OCI-LY7 (cell line): ENCODE measurements at regions not wholly inside any gene's neighbourhood (a gene's known extent, or its start where the extent isn't known, plus 50 kb on each side); places are given as distances from the start of the nearest gene placed in this dataset.

Experiments used
- BruUV-seq: library from RNA; stranded (reverse); fragments of 400-500 nt; replicated peaks from 2 replicates; lab custom pipeline; 2021; lab: Mats Ljungman, UMichigan
- CTCF ChIA-PET: fragments of 300-600 bp; sonication (Branson Sonifier 250); formaldehyde crosslinking; loops from one replicate; lab custom pipeline; 2022; ENCODE audit warnings: antibody characterized with exemption; ENCODE audit not compliant: unreplicated experiment; lab: Charles Lee
- POLR2A ChIA-PET: fragments of 300-600 bp; sonication (Branson Sonifier 250); formaldehyde crosslinking; loops from one replicate; lab custom pipeline; 2022; ENCODE audit warnings: antibody characterized with exemption; lab: Charles Lee
- DNase-seq: peaks from one replicate; pipeline ENCODE4 v3.0.0-alpha.2; 2015; ENCODE audit warnings: low spot score
- H2AFZ ChIP-seq: fragments of 200-600 bp; sonication (generic), shearing (Covaris generic); 2 replicates; pipeline ENCODE4 v1.6.1; 2014; ENCODE audit warnings: mild to moderate bottlenecking, antibody characterized with exemption, low read length, moderate library complexity
- H3K27ac ChIP-seq: fragments of 200-600 bp; sonication (generic); 2 replicates; pipeline ENCODE4 v1.5.1; 2014; ENCODE audit warnings: mixed run types, low read depth, mild to moderate bottlenecking, moderate library complexity, low read length, inconsistent platforms; ENCODE audit not compliant: poor library complexity, severe bottlenecking
- H3K36me3 ChIP-seq: fragments of 200-600 bp; sonication (generic); 2 replicates; pipeline ENCODE4 v1.6.1; 2014; ENCODE audit warnings: mild to moderate bottlenecking, antibody characterized with exemption, low read length, moderate library complexity, mixed read lengths; ENCODE audit not compliant: insufficient read depth
- H3K4me1 ChIP-seq: fragments of 200-600 bp; sonication (generic); 2 replicates; pipeline ENCODE4 v1.5.1; 2014; ENCODE audit warnings: mild to moderate bottlenecking, low read length; ENCODE audit not compliant: insufficient read depth, poor library complexity, severe bottlenecking
- H3K4me2 ChIP-seq: fragments of 200-600 bp; sonication (generic); 2 replicates; pipeline ENCODE4 v1.6.1; 2014; ENCODE audit warnings: mild to moderate bottlenecking, low read length
- H3K4me3 ChIP-seq: fragments of 200-600 bp; sonication (generic); 2 replicates; pipeline ENCODE4 v1.5.1; 2014; ENCODE audit warnings: mild to moderate bottlenecking, low read depth, low read length; ENCODE audit not compliant: poor library complexity, severe bottlenecking
- H3K79me2 ChIP-seq: fragments of 200-600 bp; sonication (generic); 2 replicates; pipeline ENCODE4 v1.6.1; 2016; ENCODE audit warnings: low read depth, mild to moderate bottlenecking, low read length, moderate library complexity, mixed read lengths; ENCODE audit not compliant: insufficient read depth
- H3K9me2 ChIP-seq: fragments of 200-600 bp; sonication (generic); 2 replicates; pipeline ENCODE4 v1.6.1; 2016; ENCODE audit warnings: mild to moderate bottlenecking, low read length, mixed read lengths; ENCODE audit not compliant: insufficient read depth
- H3K9me3 ChIP-seq: fragments of 200-600 bp; sonication (generic); 2 replicates; pipeline ENCODE4 v1.6.1; 2014; ENCODE audit warnings: mild to moderate bottlenecking, mixed run types, low read length, mixed read lengths
- H4K20me1 ChIP-seq: fragments of 200-600 bp; sonication (generic); 2 replicates; pipeline ENCODE4 v1.6.1; 2014; ENCODE audit warnings: mild to moderate bottlenecking, antibody characterized with exemption, low read length, moderate library complexity, mixed read lengths; ENCODE audit not compliant: insufficient read depth
- CTCF ChIP-seq: fragments of 200-600 bp; sonication (generic); conservative IDR thresholded peaks from 2 replicates; pipeline ENCODE4 v1.5.1; 2014; ENCODE audit warnings: mild to moderate bottlenecking, antibody characterized with exemption, low read length, moderate library complexity, mixed read lengths
- EZH2phosphoT487 ChIP-seq: fragments of 200-600 bp; sonication (generic); IDR thresholded peaks from 2 replicates; pipeline ENCODE4 v1.6.1; 2018; ENCODE audit warnings: low read depth, borderline replicate concordance, mild to moderate bottlenecking, mixed run types, antibody characterized with exemption, low read length, moderate library complexity, mixed read lengths
- intact Hi-C: fragments of 100-400 bp; cut with micrococcal nuclease; formaldehyde crosslinking; loops from one replicate; pipeline ENCODE4 v1.10.0; 2022; ENCODE audit not compliant: unreplicated experiment

- ChIA-PET CTCF (no interaction called here), POLR2A (interaction anchor here (0.6 to 1.1 kb wide), 3 partner anchors 12 to 272 kb away, joined by 3 to 4 read pairs (median 3); no protein-coding TSS in a partner anchor)
- Histone ChIP-seq H4K20me1 (no peaks in the 10 kb centered on the region), H3K4me1 (no peaks in the 10 kb centered on the region), H3K4me2 (no peak overlapping the region), H2AFZ (no peak overlapping the region), H3K79me2 (no peaks in the 10 kb centered on the region), H3K36me3 (no peaks in the 10 kb centered on the region), H3K4me3 (no peak overlapping the region), H3K9me3 (no peaks in the 10 kb centered on the region), H3K27ac (no peak overlapping the region), H3K9me2 (no peaks in the 10 kb centered on the region)
- TF ChIP-seq EZH2phosphoT487 (no peak), CTCF (no peak)
- DNase-seq = no peak
- BruUV-seq = no TSS peak
- intact Hi-C loops = no loop called here
Observed at GRCh38 chr3:115498898-115499297, 124.4 kb upstream of the GAP43 start.

DNA sequence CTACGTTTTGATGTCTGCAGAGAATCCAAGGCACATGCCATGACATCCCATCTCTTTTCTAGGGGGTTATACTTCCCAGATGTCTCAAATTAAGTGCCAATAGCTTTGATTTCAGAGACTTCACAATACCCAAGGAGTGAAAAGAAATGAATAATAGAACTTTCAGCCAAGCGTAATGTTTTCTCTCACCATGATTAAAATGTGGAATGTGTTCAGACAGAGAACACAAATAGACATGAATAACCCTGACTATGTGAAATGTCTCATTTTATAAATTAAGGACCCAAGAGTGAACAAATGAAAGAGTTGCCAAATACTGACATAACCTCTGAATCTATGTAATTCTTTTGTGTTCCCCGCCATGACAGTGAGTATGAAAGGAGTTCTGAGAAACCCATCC, 123.6 kb upstream of the GAP43 start:
- no peaks in the 10 kb centered on the region for H3K9me2 ChIP-seq
- no peaks in the 10 kb centered on the region for H3K79me2 ChIP-seq
- BruUV-seq = no TSS peak
- POLR2A ChIA-PET = no interaction called here
- H3K27ac ChIP-seq = no peak overlapping the region
- no peaks in the 10 kb centered on the region for H3K36me3 ChIP-seq
- no peak overlapping the region for H2AFZ ChIP-seq
- DNase-seq = no peak
- CTCF ChIA-PET = no interaction called here
- no peaks in the 10 kb centered on the region for H3K4me1 ChIP-seq
- H3K4me3 ChIP-seq = no peak overlapping the region
- intact Hi-C loops = no loop called here
- no peak for TF ChIP-seq CTCF
- no peaks in the 10 kb centered on the region for H4K20me1 ChIP-seq
- H3K9me3 ChIP-seq = no peaks in the 10 kb centered on the region
- H3K4me2 ChIP-seq = no peak overlapping the region

DNA sequence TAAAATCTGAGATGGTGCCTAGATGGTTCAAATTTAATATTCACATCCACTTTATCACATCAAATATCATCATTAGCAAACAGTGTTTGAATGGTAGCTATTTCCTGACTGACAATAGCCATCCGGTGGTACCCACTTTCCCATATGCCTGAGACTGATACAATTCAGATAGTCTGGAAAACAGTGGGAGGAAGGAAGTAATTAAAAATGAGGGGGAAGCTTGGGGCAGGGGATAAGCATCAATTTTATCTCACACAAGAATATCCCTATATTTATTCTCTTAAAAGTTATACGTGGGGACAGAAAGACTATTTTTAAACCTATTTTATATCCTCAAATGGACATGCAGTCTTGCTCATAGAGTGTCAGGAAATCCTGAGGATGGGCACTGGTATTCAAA, 122.5 kb upstream of the GAP43 start:
- ChIA-PET POLR2A (interaction anchor here (0.7 kb wide), 1 partner anchor 396 kb away, joined by 3 read pairs; no protein-coding TSS in a partner anchor), CTCF (no interaction called here)
- Histone ChIP-seq H3K79me2 (no peaks in the 10 kb centered on the region), H4K20me1 (no peaks in the 10 kb centered on the region), H3K9me3 (no peaks in the 10 kb centered on the region), H3K4me1 (no peaks in the 10 kb centered on the region), H3K4me2 (no peak overlapping the region), H3K36me3 (no peaks in the 10 kb centered on the region), H3K4me3 (no peak overlapping the region), H3K27ac (no peak overlapping the region), H2AFZ (no peak overlapping the region), H3K9me2 (no peaks in the 10 kb centered on the region)
- intact Hi-C loops = no loop called here
- BruUV-seq = no TSS peak
- no peak for DNase-seq
- no peak for TF ChIP-seq CTCF
- no peak for TF ChIP-seq EZH2phosphoT487
